ENCODE measurements at regions not wholly inside any gene's neighbourhood (a gene's known extent, or its start where the extent isn't known, plus 50 kb on each side); places are given as distances from the start of the nearest gene placed in this dataset.

GRCh38 chr16:7871979-7872378 lies 539.3 kb downstream of the RBFOX1 start:
- Histone ChIP-seq H3K4me1 (ENCODE audit: control insufficient read depth in 1 of 2, insufficient read depth in 2 of 2, low read length in 2 of 2) (no peaks in the 10 kb centered on the region), H3K79me2 (ENCODE audit: insufficient read depth, low read length) (no peaks in the 10 kb centered on the region), H4K20me1 (ENCODE audit: insufficient read depth) (no peaks in the 10 kb centered on the region), H3K9me3 (ENCODE audit: control insufficient read depth in 1 of 2, insufficient read depth in 1 of 2, low read depth in 1 of 2, low read length in 2 of 2) (peaks cover 5 to 20% of the 10 kb centered on the region in 2 experiments; a peak in 2 of 4 replicates), H3K9ac (ENCODE audit: low read length) (no peak overlapping the region), H3K4me2 (ENCODE audit: low read length) (no peak overlapping the region), H3K27ac (ENCODE audit: low read depth, low read length) (no peak overlapping the region), H3K9me2 (ENCODE audit: insufficient read depth) (no peaks in the 10 kb centered on the region), H3K36me3 (ENCODE audit: control insufficient read depth in 1 of 2, insufficient read depth in 2 of 2, low read length in 2 of 2) (no peaks in the 10 kb centered on the region), H3K27me3 (ENCODE audit: insufficient read depth, low read length) (no peaks in the 10 kb centered on the region), H2AFZ (ENCODE audit: low read depth, low read length, poor library complexity, severe bottlenecking) (no peak overlapping the region), H3K4me3 (replicated peaks in 1 of 2; ENCODE audit: low read depth in 1 of 2, low read length in 2 of 2) (no peak overlapping the region)
- TF ChIP-seq EZH2 (IDR thresholded peaks at IDR 0.05): no peak
- TF ChIP-seq POLR2AphosphoS5 (IDR thresholded peaks at IDR 0.05; ENCODE audit: low read depth, low read length): no peak
- no peak for TF ChIP-seq ZNF274 (IDR thresholded peaks at IDR 0.05; ENCODE audit: low read depth, low read length)
- no peak for TF ChIP-seq ELF1 (IDR thresholded peaks at IDR 0.05; ENCODE audit: borderline replicate concordance, low read depth)
- TF ChIP-seq YY1 (IDR thresholded peaks at IDR 0.05; ENCODE audit: extremely low read depth, insufficient replicate concordance, low read depth, low read length): no peak
- no peak for TF ChIP-seq ZFX (IDR thresholded peaks at IDR 0.05)
- TF ChIP-seq SRF (IDR thresholded peaks at IDR 0.05; ENCODE audit: low read depth): no peak
- no TSS peak for BruUV-seq (replicated peaks)
- intact Hi-C loops (cut with micrococcal nuclease): no loop called here
- ChIA-PET CTCF (no interaction called here), RAD21 (ENCODE audit: low non-redundant PET in 1 of 2, low total read pairs in 2 of 2, uncharacterized antibody in 2 of 2, unreplicated experiment in 2 of 2) (no interaction called here), POLR2A (no interaction called here)
- no peak for ATAC-seq
- DNase-seq (ENCODE audit: low read depth, low spot score): no peak

GRCh38 chr16:7871371-7871770 lies 538.7 kb downstream of the RBFOX1 start:
- no peak for DNase-seq (ENCODE audit: low read depth, low spot score)
- TF ChIP-seq MAX (IDR thresholded peaks at IDR 0.05) (no peak), ATF3 (IDR thresholded peaks at IDR 0.05) (no peak), CTCF (IDR thresholded peaks at IDR 0.05 in 2 of 3, conservative IDR thresholded peaks at IDR 0.05 in 1 of 3; ENCODE audit: borderline replicate concordance in 1 of 3, insufficient read depth in 1 of 3, low read depth in 2 of 3, low read length in 2 of 3) (no peak), YY1 (IDR thresholded peaks at IDR 0.05; ENCODE audit: extremely low read depth, insufficient replicate concordance, low read depth, low read length) (no peak), RAD21 (IDR thresholded peaks at IDR 0.05; ENCODE audit: low read depth) (no peak), JUND (IDR thresholded peaks at IDR 0.05) (no peak), SP1 (IDR thresholded peaks at IDR 0.05; ENCODE audit: low read depth) (no peak), ZNF274 (IDR thresholded peaks at IDR 0.05; ENCODE audit: low read depth, low read length) (no peak), EZH2phosphoT487 (IDR thresholded peaks at IDR 0.05; ENCODE audit: borderline replicate concordance) (no peak), EZH2 (IDR thresholded peaks at IDR 0.05) (no peak), ZFX (IDR thresholded peaks at IDR 0.05) (no peak), EGR1 (IDR thresholded peaks at IDR 0.05; ENCODE audit: low read depth) (no peak), POLR2A (IDR thresholded peaks at IDR 0.05; ENCODE audit: borderline replicate concordance, extremely low read depth, insufficient read depth, insufficient read length) (no peak), POLR2AphosphoS5 (IDR thresholded peaks at IDR 0.05; ENCODE audit: low read depth, low read length) (no peak), FOSL1 (IDR thresholded peaks at IDR 0.05; ENCODE audit: low read depth) (no peak), TCF7L2 (IDR thresholded peaks at IDR 0.05; ENCODE audit: borderline replicate concordance, extremely low read depth, insufficient read depth, insufficient read length) (no peak)

More at GRCh38 chr16:7871371-7871770, 538.7 kb downstream of the RBFOX1 start:
- Histone ChIP-seq H3K27ac (ENCODE audit: low read depth, low read length) (no peak overlapping the region), H3K9me3 (ENCODE audit: control insufficient read depth in 1 of 2, insufficient read depth in 1 of 2, low read depth in 1 of 2, low read length in 2 of 2) (peaks cover 5 to 20% of the 10 kb centered on the region in 2 experiments; a peak in 2 of 4 replicates), H3K4me1 (ENCODE audit: control insufficient read depth in 1 of 2, insufficient read depth in 2 of 2, low read length in 2 of 2) (no peaks in the 10 kb centered on the region), H3K4me3 (replicated peaks in 1 of 2; ENCODE audit: low read depth in 1 of 2, low read length in 2 of 2) (no peak overlapping the region), H3K4me2 (ENCODE audit: low read length) (no peak overlapping the region), H3K9ac (ENCODE audit: low read length) (no peak overlapping the region), H3K36me3 (ENCODE audit: control insufficient read depth in 1 of 2, insufficient read depth in 2 of 2, low read length in 2 of 2) (no peaks in the 10 kb centered on the region), H3K79me2 (ENCODE audit: insufficient read depth, low read length) (no peaks in the 10 kb centered on the region), H2AFZ (ENCODE audit: low read depth, low read length, poor library complexity, severe bottlenecking) (no peak overlapping the region), H3K27me3 (ENCODE audit: insufficient read depth, low read length) (no peaks in the 10 kb centered on the region), H4K20me1 (ENCODE audit: insufficient read depth) (no peaks in the 10 kb centered on the region), H3K9me2 (ENCODE audit: insufficient read depth) (no peaks in the 10 kb centered on the region)
- ChIA-PET CTCF (no interaction called here), RAD21 (ENCODE audit: low non-redundant PET in 1 of 2, low total read pairs in 2 of 2, uncharacterized antibody in 2 of 2, unreplicated experiment in 2 of 2) (no interaction called here), POLR2A (no interaction called here)
- intact Hi-C loops (cut with micrococcal nuclease): no loop called here
- no TSS peak for BruUV-seq (replicated peaks)
- ATAC-seq: no peak

Data from HCT116 (cell line).